ENCODE measurements at regions not wholly inside any gene's neighbourhood (a gene's known extent, or its start where the extent isn't known, plus 50 kb on each side); places are given as distances from the start of the nearest gene placed in this dataset.

GRCh38 chr4:136383082-136383481 is 1149.2 kb downstream of the PCDH18 start:
- TF ChIP-seq CTCF (conservative IDR thresholded peaks at IDR 0.05; ENCODE audit: low read depth, low read length) (no peak), EZH2 (IDR thresholded peaks at IDR 0.05; ENCODE audit: low read length, unreplicated experiment) (no peak), EZH2phosphoT487 (IDR thresholded peaks at IDR 0.05; ENCODE audit: borderline replicate concordance, low read length) (no peak)
